ENCODE measurements at regions not wholly inside any gene's neighbourhood (a gene's known extent, or its start where the extent isn't known, plus 50 kb on each side); places are given as distances from the start of the nearest gene placed in this dataset.

GRCh38 chr2:64262816-64263215, 118.6 kb upstream of the PELI1 start:
- peak overlapping the region; percentile 21; the same call in 1 of the 2 replicates for H2BK12ac ChIP-seq (ENCODE audit: low read depth, low read length)
- no peak overlapping the region for H2AFZ ChIP-seq (ENCODE audit: low read length)
- no peak overlapping the region for H3K18ac ChIP-seq (ENCODE audit: extremely low read depth, low read length)
- no peak overlapping the region for H3K4ac ChIP-seq (replicated peaks; ENCODE audit: insufficient read length, low read depth, low read length)
- TF ChIP-seq EZH2 (IDR thresholded peaks at IDR 0.05; ENCODE audit: low read depth, low read length, severe bottlenecking) (no peak), ZNF274 (IDR thresholded peaks at IDR 0.05; ENCODE audit: borderline replicate concordance, extremely low read depth, low read length) (no peak), RXRA (IDR thresholded peaks at IDR 0.05; ENCODE audit: insufficient read depth, low read depth, low read length) (no peak)
- FAIRE-seq = no peak
- no peak overlapping the region for H3K23ac ChIP-seq (ENCODE audit: insufficient read length)
- ChIA-PET CTCF (ENCODE audit: partially characterized antibody) (interaction anchor here (0.5 to 1.8 kb wide), 7 partner anchors 28 to 223 kb away, joined by 3 to 5 read pairs (median 3); no protein-coding TSS in a partner anchor), POLR2A (ENCODE audit: partially characterized antibody) (interaction anchor here (0.5 to 7.1 kb wide), 9 partner anchors 9 to 189 kb away, joined by 3 to 108 read pairs (median 5); no protein-coding TSS in a partner anchor)
- no peak overlapping the region for H2BK120ac ChIP-seq (replicated peaks; ENCODE audit: low read depth, low read length)
- H2BK5ac ChIP-seq (ENCODE audit: low read depth, low read length) = 0 out of 2 replicates have a peak overlapping the region, but pooled peaks have one; percentile 4
- H3K14ac ChIP-seq (ENCODE audit: insufficient read length) = no peak overlapping the region
- H2BK20ac ChIP-seq (ENCODE audit: low read length) = no peak overlapping the region; the same call in 1 of the 2 replicates
- peaks cover 5% of the 10 kb centered on the region for H3K79me1 ChIP-seq (ENCODE audit: low read depth, low read length)
- no peak overlapping the region for H4K8ac ChIP-seq (ENCODE audit: extremely low read depth, insufficient read depth, low read length)
- H3K9me3 ChIP-seq (ENCODE audit: insufficient read depth in 2 of 2, low read depth in 1 of 2, low read length in 1 of 2) = no peaks in the 10 kb centered on the region
- WGBS, 2 experiments (ENCODE audit: extremely low coverage in 1 of 2, insufficient coverage in 1 of 2, insufficient read length in 1 of 2, insufficient replicate concordance in 2 of 2, low coverage in 1 of 2, low lambda C conversion rate in 2 of 2, missing lambda C conversion rate in 1 of 2) = 92% methylated on average over 3 of the region's 3 CpGs; no CpG with 5 or more reads in 1 of the 2 experiments
- peaks cover 2 to 86% (median 33%) of the 10 kb centered on the region in 4 experiments for H3K36me3 ChIP-seq (ENCODE audit: control insufficient read depth in 2 of 4, insufficient read depth in 4 of 4, low read length in 3 of 4)
- no peak overlapping the region for H3K4me2 ChIP-seq (ENCODE audit: insufficient read depth in 1 of 2, low read depth in 2 of 2, low read length in 2 of 2)
- H2BK15ac ChIP-seq (ENCODE audit: low read length) = no peak overlapping the region
- peak in 1 of 2 experiments; percentile 44 for DNase-seq (ENCODE audit: low read depth in 1 of 2, low spot score in 2 of 2)
- peaks cover 2 to 41% (median 31%) of the 10 kb centered on the region in 4 experiments for H3K4me1 ChIP-seq (replicated peaks in 1 of 4; ENCODE audit: control insufficient read depth in 3 of 4, insufficient read depth in 4 of 4, low read length in 3 of 4)
- H3K27me3 ChIP-seq (replicated peaks in 1 of 4; ENCODE audit: control insufficient read depth in 3 of 4, extremely low read depth in 1 of 4, insufficient read depth in 3 of 4, low read length in 3 of 4) = no peaks in the 10 kb centered on the region
- no peak overlapping the region for H3K4me3 ChIP-seq (ENCODE audit: extremely low read depth in 1 of 4, insufficient read depth in 2 of 4, low read depth in 3 of 4, low read length in 4 of 4)
- H4K91ac ChIP-seq (replicated peaks; ENCODE audit: insufficient read length, low read length) = no peak overlapping the region
- H3K27ac ChIP-seq (ENCODE audit: low read depth, low read length) = no peak overlapping the region
- H3K23me2 ChIP-seq (ENCODE audit: low read depth, low read length) = no peaks in the 10 kb centered on the region
- no peak overlapping the region for H4K5ac ChIP-seq (ENCODE audit: insufficient read length, low read depth, low read length)
- peaks cover 7 to 65% of the 10 kb centered on the region in 2 experiments; a peak in 3 of 4 replicates for H3K79me2 ChIP-seq (ENCODE audit: control insufficient read depth in 1 of 2, insufficient read depth in 2 of 2, low read length in 2 of 2)
- no peak overlapping the region for H3K56ac ChIP-seq (replicated peaks; ENCODE audit: insufficient read length, low read depth, low read length)
- no peak overlapping the region for H2AK5ac ChIP-seq (ENCODE audit: low read depth, low read length)
- no peak overlapping the region for H3K9ac ChIP-seq (replicated peaks in 1 of 4; ENCODE audit: extremely low read depth in 1 of 4, low read depth in 3 of 4, low read length in 3 of 4)
- H4K20me1 ChIP-seq (replicated peaks in 1 of 2; ENCODE audit: control insufficient read depth in 1 of 2, insufficient read depth in 2 of 2, low read length in 2 of 2) = peaks cover 0 to 5% of the 10 kb centered on the region in 2 experiments

Measured in H1 (cell line).